ENCODE measurements at regions not wholly inside any gene's neighbourhood (a gene's known extent, or its start where the extent isn't known, plus 50 kb on each side); places are given as distances from the start of the nearest gene placed in this dataset.

DNA sequence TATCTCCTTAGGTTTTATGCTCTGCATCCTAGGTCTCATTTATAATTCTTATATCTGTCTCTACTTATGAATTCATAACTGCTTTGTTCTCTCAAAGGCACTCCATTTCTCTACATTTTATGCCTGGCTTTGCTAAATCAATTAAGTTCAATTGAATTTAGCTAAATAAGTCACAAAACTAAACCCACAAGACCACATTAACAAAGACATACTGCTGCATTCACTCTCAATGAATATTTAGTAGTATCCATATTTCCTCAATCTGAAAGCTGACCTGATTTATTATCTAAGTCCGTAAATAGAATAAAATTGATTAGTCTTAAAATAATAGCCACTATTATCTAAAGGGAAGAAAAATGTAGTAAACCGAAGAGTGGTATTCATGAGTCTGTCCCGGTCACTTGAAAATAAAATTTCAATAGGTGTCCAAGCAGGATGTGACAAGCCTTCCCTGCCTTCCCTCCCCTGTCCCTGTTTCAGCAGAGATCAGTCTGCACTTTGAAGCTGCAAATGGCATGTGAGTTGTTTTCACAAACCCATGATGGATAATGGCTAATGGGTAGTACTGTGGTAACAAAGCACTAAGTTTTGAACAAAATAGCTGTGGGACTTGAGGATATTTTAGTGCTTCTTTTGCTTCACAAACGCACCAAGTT is 295.0 kb upstream of the NCAM2 start:
- no peak for DNase-seq

- no peak for DNase-seq
Measured at GRCh38 chr21:20720623-20721022, 277.6 kb upstream of the NCAM2 start.

GRCh38 chr21:20721151-20721550 is 277.1 kb upstream of the NCAM2 start:
- DNase-seq, result no peak

DNA sequence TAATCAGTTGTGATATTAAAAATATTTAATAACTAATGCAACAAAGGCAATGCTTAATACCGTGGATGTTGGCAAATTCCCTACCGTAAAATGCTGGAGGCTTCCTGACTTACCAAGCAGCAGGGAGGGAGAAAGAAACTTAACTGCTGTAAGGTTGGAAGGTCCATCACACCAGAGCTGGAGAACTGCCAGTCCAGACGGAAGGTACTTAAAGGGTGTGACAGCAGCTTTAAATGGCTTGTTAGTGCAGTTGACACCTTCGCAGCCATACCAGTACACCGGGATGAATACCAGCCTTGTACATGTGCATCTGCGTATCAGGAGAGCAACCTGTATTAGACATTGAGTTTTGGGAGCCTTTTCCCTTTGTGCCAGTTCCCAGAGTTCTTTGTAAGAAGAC is 269.5 kb upstream of the NCAM2 start:
- DNase-seq, result no peak

- DNase-seq, result no peak
Measured at GRCh38 chr21:20729376-20729775, 268.8 kb upstream of the NCAM2 start.

GRCh38 chr21:20730441-20730840 is 267.8 kb upstream of the NCAM2 start:
- DNase-seq, result no peak

GRCh38 chr21:20735257-20735656 is 263.0 kb upstream of the NCAM2 start:
- no peak for DNase-seq

DNA sequence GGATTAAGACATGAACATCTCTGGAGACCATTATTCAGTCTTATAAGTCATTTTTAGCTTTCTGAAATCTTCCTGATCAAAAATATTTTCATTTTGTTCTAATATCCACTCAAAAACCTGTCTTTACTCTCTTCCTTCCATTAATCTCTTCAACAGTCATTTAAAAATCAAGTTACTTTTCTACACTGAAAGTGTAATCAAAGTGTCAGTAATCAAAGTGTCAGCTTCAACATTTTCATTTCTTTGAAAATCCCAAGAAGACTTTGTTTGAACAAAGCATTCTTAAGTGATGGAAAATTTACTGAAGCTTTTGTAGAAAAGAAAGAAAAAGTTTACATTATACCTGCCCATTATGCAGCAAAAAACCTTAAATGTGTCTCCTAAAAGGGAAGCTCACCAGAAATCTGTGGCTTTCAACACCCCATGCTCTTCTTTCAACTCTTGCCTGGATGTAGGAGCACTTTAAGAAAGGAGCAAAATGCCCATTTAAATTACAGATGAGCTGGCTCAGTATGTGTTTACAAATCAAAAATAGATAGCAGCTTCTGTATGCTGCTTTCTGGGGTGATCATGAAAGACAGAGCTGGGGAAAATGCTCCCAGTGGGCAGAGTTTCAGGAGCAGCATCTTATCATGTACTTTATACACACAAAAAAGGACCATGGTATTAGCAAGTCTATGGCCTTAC is 260.8 kb upstream of the NCAM2 start:
- no peak for DNase-seq

GRCh38 chr21:20739421-20739820 is 258.8 kb upstream of the NCAM2 start:
- DNase-seq, result no peak

GRCh38 chr21:20741445-20741844 is 256.8 kb upstream of the NCAM2 start:
- no peak for DNase-seq

GRCh38 chr21:20760221-20760620 is 238.0 kb upstream of the NCAM2 start:
- no peak for DNase-seq

- no peak for DNase-seq
Measured at GRCh38 chr21:20774737-20775136, 223.5 kb upstream of the NCAM2 start.

- no peak for DNase-seq
Measured at GRCh38 chr21:20779321-20779720, 218.9 kb upstream of the NCAM2 start.

GRCh38 chr21:20783611-20784010 is 214.6 kb upstream of the NCAM2 start:
- no peak for DNase-seq

DNA sequence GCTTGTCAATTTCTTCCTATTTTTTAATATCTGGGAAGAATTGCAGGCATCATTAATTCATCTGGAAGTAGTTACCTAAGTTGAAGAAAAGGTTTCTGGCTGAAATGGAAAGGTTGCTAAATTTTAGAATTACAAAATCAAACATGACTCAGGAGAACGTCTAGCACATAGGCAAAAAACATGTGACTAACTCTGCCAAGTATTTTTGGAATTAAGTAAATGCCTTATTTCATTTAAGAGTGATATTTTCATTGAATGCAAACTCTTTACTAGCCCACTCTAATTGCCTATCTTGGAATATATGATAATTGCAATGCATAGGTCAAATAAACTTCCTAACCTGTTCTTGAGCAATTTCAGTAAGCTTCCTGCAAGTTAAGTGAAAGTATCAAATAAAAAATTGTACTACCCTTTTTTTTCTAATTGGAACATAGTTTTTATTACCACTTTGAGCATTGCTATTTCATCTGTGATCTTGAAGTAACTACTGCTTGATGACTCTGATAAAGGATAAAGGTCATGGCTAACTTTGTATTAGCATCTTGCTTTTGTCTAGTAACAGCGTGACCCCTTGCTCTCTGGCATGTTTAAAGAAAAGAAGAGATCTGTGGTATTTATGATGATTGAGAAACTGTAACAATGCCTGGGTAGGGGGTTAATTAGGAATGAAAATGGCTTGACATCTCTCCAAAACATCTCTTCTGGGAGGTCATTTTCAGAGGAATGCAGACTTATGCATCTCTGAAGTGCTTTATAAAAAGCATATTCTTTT is 208.3 kb upstream of the NCAM2 start:
- no peak for DNase-seq

DNA sequence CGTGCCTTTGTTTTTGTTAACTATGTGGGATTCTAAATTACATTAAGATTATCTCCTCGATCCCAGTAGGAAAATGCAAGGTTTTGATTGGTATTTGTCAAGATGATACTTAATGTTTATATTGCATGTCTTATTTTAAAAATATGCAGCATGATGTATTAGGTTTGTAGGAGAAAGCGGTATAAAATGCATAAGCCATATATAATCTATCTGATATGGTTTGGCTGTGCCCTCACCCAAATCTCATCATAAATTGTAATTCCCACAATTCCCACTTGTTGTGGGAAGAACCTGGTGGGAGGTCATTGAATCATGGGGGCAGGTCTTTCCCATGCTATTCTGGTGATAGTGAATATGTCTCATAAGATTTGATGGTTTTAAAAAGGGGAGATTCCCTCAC is 198.1 kb upstream of the NCAM2 start:
- DNase-seq, result no peak

- no peak for DNase-seq
Measured at GRCh38 chr21:20802201-20802600, 196.0 kb upstream of the NCAM2 start.

DNA sequence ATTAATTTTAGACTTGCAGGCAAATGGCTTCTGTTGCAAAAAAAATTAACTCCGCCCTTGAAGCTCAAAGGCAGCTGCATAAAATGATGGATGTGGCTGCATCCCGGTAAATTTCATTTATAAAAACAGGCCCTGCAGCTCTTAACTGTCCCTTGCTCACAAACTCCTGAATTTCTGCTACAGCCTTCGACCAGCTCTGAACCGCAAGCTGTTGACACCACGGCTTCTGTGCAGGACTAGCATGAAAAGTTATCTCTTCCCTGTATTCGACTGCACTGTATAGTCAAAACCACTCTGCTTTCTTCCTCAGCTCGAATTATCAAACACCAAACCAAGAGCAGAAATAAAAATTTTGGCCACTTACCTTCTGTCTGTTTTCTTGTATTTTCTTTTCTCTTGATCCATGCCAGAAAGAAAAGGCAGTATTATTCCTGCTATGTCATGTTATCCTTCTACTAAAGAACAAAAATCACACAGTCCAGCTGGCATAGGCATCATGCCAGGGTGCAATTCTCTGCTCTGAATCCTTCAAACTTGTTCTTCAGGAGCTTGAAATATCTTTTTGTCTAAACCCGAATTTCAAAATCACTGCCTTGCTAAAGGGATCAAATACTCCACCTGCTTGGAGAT is 195.5 kb upstream of the NCAM2 start:
- no peak for DNase-seq

GRCh38 chr21:20811702-20812101 is 186.5 kb upstream of the NCAM2 start:
- no peak for DNase-seq

DNA sequence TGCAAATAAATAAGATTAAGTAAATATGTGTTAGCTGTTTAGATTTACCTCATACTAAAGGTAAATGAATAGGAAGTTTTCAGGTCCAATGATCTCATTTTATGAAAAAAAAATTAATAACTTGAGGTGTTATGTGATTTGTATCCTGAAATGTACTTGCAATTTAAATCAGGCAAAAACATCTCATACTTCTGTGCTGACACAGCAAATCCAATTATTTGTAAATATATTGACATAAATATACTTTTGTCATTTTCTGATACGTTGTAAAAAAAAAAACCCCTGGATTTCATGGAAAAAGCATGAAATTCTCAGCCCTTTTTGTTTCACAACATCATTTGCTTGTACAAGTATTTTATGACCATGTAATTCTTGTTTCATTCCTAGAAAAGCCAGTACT is 184.1 kb upstream of the NCAM2 start:
- no peak for DNase-seq

DNA sequence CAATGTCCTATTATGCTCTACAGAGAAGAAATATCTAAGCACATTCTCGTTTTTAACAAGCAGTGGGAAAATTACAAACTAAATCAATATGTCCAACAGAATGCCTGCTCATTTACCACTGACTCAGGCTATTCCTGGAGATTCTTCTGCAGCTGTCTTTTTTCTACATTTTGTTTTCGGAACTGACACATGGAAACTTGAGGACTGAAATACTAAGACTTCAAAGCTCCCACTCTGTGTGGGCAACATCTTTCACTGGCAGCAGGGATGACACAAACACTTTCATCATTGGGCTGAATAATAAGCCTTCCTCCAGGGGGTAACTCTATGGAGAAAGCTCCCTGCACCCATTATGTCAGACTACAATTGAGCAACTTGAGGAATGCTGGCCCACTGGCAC is 175.5 kb upstream of the NCAM2 start:
- no peak for DNase-seq

GRCh38 chr21:20852866-20853265 is 145.3 kb upstream of the NCAM2 start:
- no peak for DNase-seq

GRCh38 chr21:20856926-20857325 is 141.3 kb upstream of the NCAM2 start:
- DNase-seq, result no peak

GRCh38 chr21:20874202-20874601 is 124.0 kb upstream of the NCAM2 start:
- DNase-seq, result no peak

All from dermis blood vessel endothelial cell (primary cell).